Neural cell (in vitro differentiated cells): ENCODE measurements at regions not wholly inside any gene's neighbourhood (a gene's known extent, or its start where the extent isn't known, plus 50 kb on each side); places are given as distances from the start of the nearest gene placed in this dataset.

ENCODE experiments used
- H2AFZ ChIP-seq: fragments of 200-600, 300-800 bp; sonication (generic), shearing (Covaris generic); 2 replicates; pipeline ENCODE4 v1.6.0; 2014; ENCODE audit warnings: low read depth, mild to moderate bottlenecking, antibody characterized with exemption, low read length, moderate library complexity
- H3F3A ChIP-seq: fragments of 200-600 bp; shearing (Covaris generic); 2 replicates; pipeline ENCODE4 v1.6.1; 2016; ENCODE audit warnings: mild to moderate bottlenecking, moderate library complexity, mixed read lengths, antibody characterized with exemption, low read length; ENCODE audit not compliant: insufficient read depth, poor library complexity, severe bottlenecking
- H3K27ac ChIP-seq: fragments of 200-600, 300-800 bp; sonication (generic), shearing (Covaris generic); 2 replicates; pipeline ENCODE4 v1.5.1; 2014; ENCODE audit warnings: mild to moderate bottlenecking, low read length, moderate library complexity
- H3K27me3 ChIP-seq: fragments of 300-800, 200-600 bp; sonication (generic), shearing (Covaris generic); 2 replicates; pipeline ENCODE4 v1.6.0; 2014; ENCODE audit warnings: mild to moderate bottlenecking, low read depth, low read length, moderate library complexity; ENCODE audit not compliant: insufficient read depth
- H3K36me3 ChIP-seq: fragments of 300-800, 200-600 bp; sonication (generic), shearing (Covaris generic); 2 replicates; pipeline ENCODE4 v1.5.1; 2014; ENCODE audit warnings: mild to moderate bottlenecking, antibody characterized with exemption, low read length, moderate library complexity; ENCODE audit not compliant: insufficient read depth
- H3K4me2 ChIP-seq: fragments of 300-800, 200-600 bp; sonication (generic), shearing (Covaris generic); 2 replicates; pipeline ENCODE4 v1.6.0; 2014; ENCODE audit warnings: mild to moderate bottlenecking, low read length
- H3K4me3 ChIP-seq: fragments of 300-800, 200-600 bp; sonication (generic), shearing (Covaris generic); 2 replicates; pipeline ENCODE4 v1.5.1; 2014; ENCODE audit warnings: mild to moderate bottlenecking, low read length, moderate library complexity
- H3K79me2 ChIP-seq: fragments of 200-600 bp; shearing (Covaris generic); replicated peaks from 2 replicates; pipeline ENCODE4 v1.6.0; 2014; ENCODE audit warnings: mild to moderate bottlenecking, low read length, moderate library complexity; ENCODE audit not compliant: insufficient read depth
- H3K9ac ChIP-seq: fragments of 300-800, 200-600 bp; sonication (generic), shearing (Covaris generic); 2 replicates; pipeline ENCODE4 v1.6.1; 2016; ENCODE audit warnings: mild to moderate bottlenecking, low read length, mixed read lengths
- H3K9me2 ChIP-seq: fragments of 200-600 bp; shearing (Covaris generic); 2 replicates; pipeline ENCODE4 v1.6.1; 2016; ENCODE audit warnings: mild to moderate bottlenecking, low read length, mixed read lengths; ENCODE audit not compliant: insufficient read depth
- H3K9me3 ChIP-seq: fragments of 200-600, 300-800 bp; sonication (generic), shearing (Covaris generic); 2 replicates; pipeline ENCODE4 v1.6.1; 2016; ENCODE audit warnings: mild to moderate bottlenecking, mixed run types, low read length, moderate library complexity, mixed read lengths
- H4K20me1 ChIP-seq: fragments of 200-600 bp; shearing (Covaris generic); 2 replicates; pipeline ENCODE4 v1.6.1; 2016; ENCODE audit warnings: mild to moderate bottlenecking, mixed run types; ENCODE audit not compliant: insufficient read depth
- CTCF ChIP-seq: fragments of 450-650 bp; IDR thresholded peaks from 2 replicates; pipeline ENCODE4 v1.5.1; 2014; ENCODE audit warnings: antibody characterized with exemption, mild to moderate bottlenecking, moderate library complexity; ENCODE audit not compliant: poor library complexity, severe bottlenecking
- EP300 ChIP-seq: fragments of 450-650 bp; conservative IDR thresholded peaks from 2 replicates; pipeline ENCODE4 v1.6.1; 2014; ENCODE audit warnings: antibody characterized with exemption, mild to moderate bottlenecking, moderate library complexity; ENCODE audit not compliant: poor library complexity, severe bottlenecking
- EZH2 ChIP-seq: fragments of 200-600, 300-800 bp; shearing (Covaris generic), sonication (generic); IDR thresholded peaks from 2 replicates; pipeline ENCODE4 v1.6.1; 2014; ENCODE audit warnings: antibody characterized with exemption, low read length, borderline replicate concordance, mild to moderate bottlenecking; ENCODE audit not compliant: insufficient read depth, poor library complexity, severe bottlenecking
- MXI1 ChIP-seq: fragments of 450-650 bp; conservative IDR thresholded peaks from 2 replicates; pipeline ENCODE4 v1.6.1; 2014; ENCODE audit warnings: antibody characterized with exemption, mild to moderate bottlenecking; ENCODE audit not compliant: poor library complexity, severe bottlenecking
- POLR2AphosphoS5 ChIP-seq: IDR thresholded peaks from 2 replicates; pipeline ENCODE4 v1.6.1; 2012
- RAD21 ChIP-seq: fragments of 450-650 bp; conservative IDR thresholded peaks from 2 replicates; pipeline ENCODE4 v1.6.1; 2014; ENCODE audit warnings: antibody characterized with exemption, mild to moderate bottlenecking, moderate library complexity
- SMC3 ChIP-seq: fragments of 450-650 bp; conservative IDR thresholded peaks from 2 replicates; pipeline ENCODE4 v1.6.1; 2014; ENCODE audit warnings: antibody characterized with exemption, mild to moderate bottlenecking, moderate library complexity; ENCODE audit not compliant: poor library complexity
- TAF1 ChIP-seq: IDR thresholded peaks from 2 replicates; pipeline ENCODE4 v1.6.1; 2012; ENCODE audit warnings: low read depth
- TF ChIP-seq, protein P1 (sequence below): IDR thresholded peaks from 2 replicates; pipeline ENCODE4 v1.6.1; 2012; ENCODE audit warnings: borderline replicate concordance

DNA sequence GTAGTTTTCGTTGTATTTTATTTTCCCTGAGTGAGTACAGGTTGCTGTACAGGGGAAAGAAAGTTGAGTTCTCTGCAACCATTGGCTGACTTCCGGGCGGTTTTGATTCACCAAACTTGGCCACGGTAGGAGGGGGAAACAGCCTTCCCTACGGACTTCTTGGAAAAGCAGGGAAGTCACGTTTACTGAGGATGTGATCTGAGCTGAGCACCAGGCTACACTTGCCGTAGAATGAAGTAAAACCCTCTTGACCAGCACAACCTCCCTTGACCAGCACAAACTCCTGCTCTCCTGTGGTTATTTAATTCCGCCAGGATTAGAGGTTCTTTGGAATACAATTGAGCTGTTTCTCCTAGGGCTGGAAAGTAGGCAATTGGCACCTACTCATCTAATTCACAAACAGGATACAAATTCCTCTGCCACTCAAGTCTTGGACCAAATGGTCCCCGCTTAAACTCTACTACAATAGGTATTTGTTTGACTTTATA is 242.0 kb upstream of the RBFOX1 start:
- Histone ChIP-seq H3K79me2 (no peaks in the 10 kb centered on the region), H3K9ac (no peak overlapping the region), H3K27ac (no peak overlapping the region), H3K4me3 (no peak overlapping the region), H3K27me3 (peaks cover 18% of the 10 kb centered on the region), H4K20me1 (no peaks in the 10 kb centered on the region), H3K9me3 (no peaks in the 10 kb centered on the region), H3K9me2 (no peaks in the 10 kb centered on the region), H3K4me2 (no peak overlapping the region), H3K36me3 (no peaks in the 10 kb centered on the region), H2AFZ (no peak overlapping the region), H3F3A (no peaks in the 10 kb centered on the region)
- TF ChIP-seq RAD21 (no peak), MXI1 (no peak), EZH2 (no peak), SMC3 (no peak), TAF1 (no peak), EP300 (no peak), POLR2AphosphoS5 (no peak), CTCF (no peak)
- TF ChIP-seq, protein P1, sequence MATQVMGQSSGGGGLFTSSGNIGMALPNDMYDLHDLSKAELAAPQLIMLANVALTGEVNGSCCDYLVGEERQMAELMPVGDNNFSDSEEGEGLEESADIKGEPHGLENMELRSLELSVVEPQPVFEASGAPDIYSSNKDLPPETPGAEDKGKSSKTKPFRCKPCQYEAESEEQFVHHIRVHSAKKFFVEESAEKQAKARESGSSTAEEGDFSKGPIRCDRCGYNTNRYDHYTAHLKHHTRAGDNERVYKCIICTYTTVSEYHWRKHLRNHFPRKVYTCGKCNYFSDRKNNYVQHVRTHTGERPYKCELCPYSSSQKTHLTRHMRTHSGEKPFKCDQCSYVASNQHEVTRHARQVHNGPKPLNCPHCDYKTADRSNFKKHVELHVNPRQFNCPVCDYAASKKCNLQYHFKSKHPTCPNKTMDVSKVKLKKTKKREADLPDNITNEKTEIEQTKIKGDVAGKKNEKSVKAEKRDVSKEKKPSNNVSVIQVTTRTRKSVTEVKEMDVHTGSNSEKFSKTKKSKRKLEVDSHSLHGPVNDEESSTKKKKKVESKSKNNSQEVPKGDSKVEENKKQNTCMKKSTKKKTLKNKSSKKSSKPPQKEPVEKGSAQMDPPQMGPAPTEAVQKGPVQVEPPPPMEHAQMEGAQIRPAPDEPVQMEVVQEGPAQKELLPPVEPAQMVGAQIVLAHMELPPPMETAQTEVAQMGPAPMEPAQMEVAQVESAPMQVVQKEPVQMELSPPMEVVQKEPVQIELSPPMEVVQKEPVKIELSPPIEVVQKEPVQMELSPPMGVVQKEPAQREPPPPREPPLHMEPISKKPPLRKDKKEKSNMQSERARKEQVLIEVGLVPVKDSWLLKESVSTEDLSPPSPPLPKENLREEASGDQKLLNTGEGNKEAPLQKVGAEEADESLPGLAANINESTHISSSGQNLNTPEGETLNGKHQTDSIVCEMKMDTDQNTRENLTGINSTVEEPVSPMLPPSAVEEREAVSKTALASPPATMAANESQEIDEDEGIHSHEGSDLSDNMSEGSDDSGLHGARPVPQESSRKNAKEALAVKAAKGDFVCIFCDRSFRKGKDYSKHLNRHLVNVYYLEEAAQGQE = no peak

DNA sequence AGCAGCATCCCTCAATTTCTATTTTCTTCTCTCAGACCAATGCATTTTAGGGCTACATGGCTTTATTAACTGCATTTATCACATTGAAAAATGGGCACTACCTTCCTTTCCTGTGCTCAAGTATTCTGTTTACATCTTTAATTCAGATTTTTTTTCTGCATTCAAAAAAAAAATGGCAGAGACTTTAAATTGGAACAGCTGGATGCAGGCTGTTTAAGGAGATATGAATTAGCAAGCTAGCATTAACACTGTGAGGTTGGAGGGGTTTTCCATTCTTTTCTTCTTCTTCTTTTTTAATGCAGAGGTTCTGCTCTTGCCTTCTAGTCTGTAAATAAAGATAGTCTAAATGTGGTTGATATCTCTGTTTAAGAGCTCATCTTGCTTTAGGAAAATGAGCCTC is 242.9 kb upstream of the RBFOX1 start:
- Histone ChIP-seq H3K27me3 (peaks cover 18% of the 10 kb centered on the region), H4K20me1 (no peaks in the 10 kb centered on the region), H3K4me3 (no peak overlapping the region), H2AFZ (no peak overlapping the region), H3K36me3 (no peaks in the 10 kb centered on the region), H3K27ac (no peak overlapping the region), H3F3A (no peaks in the 10 kb centered on the region), H3K9me3 (no peaks in the 10 kb centered on the region), H3K9ac (no peak overlapping the region), H3K9me2 (no peaks in the 10 kb centered on the region), H3K4me2 (no peak overlapping the region), H3K79me2 (no peaks in the 10 kb centered on the region)
- TF ChIP-seq POLR2AphosphoS5 = no peak

GRCh38 chr16:7088711-7089110 is 243.9 kb upstream of the RBFOX1 start:
- no peaks in the 10 kb centered on the region for H3K9me3 ChIP-seq
- H3K79me2 ChIP-seq = no peaks in the 10 kb centered on the region
- H3K27me3 ChIP-seq = peaks cover 18% of the 10 kb centered on the region
- H3K4me2 ChIP-seq = no peak overlapping the region
- no peak overlapping the region for H3K9ac ChIP-seq
- H3K4me3 ChIP-seq = no peak overlapping the region
- H3K36me3 ChIP-seq = no peaks in the 10 kb centered on the region
- TF ChIP-seq EZH2 (no peak), EP300 (no peak), TAF1 (no peak), POLR2AphosphoS5 (no peak), RAD21 (no peak), CTCF (no peak)
- TF ChIP-seq, protein P1 = no peak
- H2AFZ ChIP-seq = no peak overlapping the region
- no peaks in the 10 kb centered on the region for H3F3A ChIP-seq
- H4K20me1 ChIP-seq = no peaks in the 10 kb centered on the region
- H3K27ac ChIP-seq = no peak overlapping the region
- H3K9me2 ChIP-seq = no peaks in the 10 kb centered on the region
